ENCODE measurements at regions not wholly inside any gene's neighbourhood (a gene's known extent, or its start where the extent isn't known, plus 50 kb on each side); places are given as distances from the start of the nearest gene placed in this dataset.
A peak's percentile ranks its signal among the peaks of the same experiment; 100 is the strongest.
"Not testable (repeated sequence)": the region's sequence is repeated elsewhere in the genome, so short reads cannot be mapped to it uniquely, and the experiment has no call there.

DNA sequence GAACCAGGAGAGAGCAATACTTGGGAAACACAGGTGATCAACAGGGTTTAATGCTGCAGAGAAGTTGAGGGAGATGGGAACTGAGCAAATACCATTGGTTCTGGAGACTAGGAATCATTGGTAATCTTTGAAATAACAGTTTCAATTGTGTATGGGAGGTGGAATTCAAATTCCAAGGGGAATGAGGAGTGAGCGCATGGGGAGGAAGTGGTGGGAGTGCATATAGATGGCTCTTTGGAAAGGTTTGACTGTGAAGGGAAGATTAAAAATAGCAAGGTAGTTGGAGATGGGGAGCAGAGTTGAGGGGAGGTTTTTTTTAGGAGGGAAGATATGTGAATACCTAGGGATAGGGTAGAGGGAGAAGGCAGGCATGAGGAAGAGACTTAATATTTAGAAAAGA, 51.1 kb upstream of the ROPN1 start:
- DNase-seq (no peak), ATAC-seq (ENCODE audit: low read depth) (no peak)
- Mint-ChIP-seq H3K27me3 (peaks cover 6% of the 10 kb centered on the region), H3K27ac (no peak overlapping the region), H3K4me1 (no peaks in the 10 kb centered on the region), H3K36me3 (no peaks in the 10 kb centered on the region), H3K4me3 (no peak overlapping the region), H3K9me3 (no peaks in the 10 kb centered on the region)
- POLR2A ChIA-PET: no interaction called here

DNA sequence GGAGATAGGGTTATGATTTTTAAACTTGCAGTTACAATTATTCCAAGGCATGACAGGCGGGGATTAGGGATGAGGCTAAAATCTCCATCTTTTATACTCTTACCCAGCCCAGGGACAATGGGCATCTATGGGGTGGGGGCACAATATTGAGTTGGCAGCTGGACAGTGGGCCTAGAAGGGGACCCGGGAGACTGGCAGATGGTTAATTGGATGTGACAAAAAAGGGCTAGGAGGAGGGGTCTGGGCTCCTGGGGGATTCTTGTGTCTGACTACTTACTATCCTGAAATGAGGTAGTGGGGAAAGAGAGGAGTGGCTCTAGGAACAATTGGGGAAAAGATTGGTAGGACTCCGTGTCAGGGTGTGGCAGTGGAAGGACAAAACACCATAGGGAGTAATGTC, 53.0 kb upstream of the ROPN1 start:
- no peak overlapping the region for H3K4me3 Mint-ChIP-seq
- no peak for DNase-seq
- POLR2A ChIA-PET: no interaction called here
- ATAC-seq (ENCODE audit: low read depth): no peak
- H3K27ac Mint-ChIP-seq: no peak overlapping the region
- no peaks in the 10 kb centered on the region for H3K36me3 Mint-ChIP-seq
- H3K27me3 Mint-ChIP-seq: peaks cover 6% of the 10 kb centered on the region
- no peaks in the 10 kb centered on the region for H3K9me3 Mint-ChIP-seq
- H3K4me1 Mint-ChIP-seq: no peaks in the 10 kb centered on the region

DNA sequence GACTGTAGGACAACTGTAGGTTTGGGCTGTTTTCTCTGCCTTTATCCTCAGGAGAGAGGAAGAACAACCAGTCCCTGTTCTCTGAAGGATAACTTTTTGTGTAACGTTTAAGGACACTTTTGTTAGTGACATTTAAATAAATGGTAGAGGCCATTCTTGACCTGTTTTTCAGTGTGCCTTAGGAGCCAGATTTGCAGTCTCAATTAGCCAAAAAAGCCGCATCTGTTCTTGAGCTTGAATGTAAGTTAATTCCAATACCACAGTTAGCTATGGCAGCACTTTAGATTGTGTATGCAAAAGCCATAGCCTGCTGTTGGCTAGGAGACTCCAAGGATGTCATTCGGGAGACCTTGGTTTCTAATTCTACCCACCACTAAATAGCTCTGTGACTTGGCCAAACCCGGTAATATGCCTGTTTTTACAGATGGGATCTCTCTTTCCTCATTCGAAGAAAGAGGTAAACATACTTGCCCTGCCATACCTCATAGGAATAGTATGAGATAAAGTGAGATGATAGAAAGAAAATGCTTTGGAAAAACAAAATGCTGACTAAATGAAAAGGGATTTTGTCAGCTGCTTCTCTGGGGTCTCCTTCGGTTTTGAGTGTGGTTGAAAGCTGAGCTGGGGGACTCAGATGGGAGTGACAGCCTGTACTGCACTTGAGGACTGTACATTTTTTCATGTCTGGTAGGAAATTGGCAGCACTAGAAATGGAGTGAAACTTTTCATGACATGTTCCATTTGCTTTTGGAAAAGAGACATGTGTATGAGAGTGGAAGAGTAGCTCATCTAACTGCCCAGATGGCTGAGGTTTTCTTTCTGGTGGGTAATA, 57.3 kb upstream of the ROPN1 start:
- Mint-ChIP-seq H3K36me3 (no peaks in the 10 kb centered on the region), H3K9me3 (no peaks in the 10 kb centered on the region), H3K4me1 (peaks cover 2% of the 10 kb centered on the region), H3K27ac (no peak overlapping the region), H3K27me3 (peaks cover 20% of the 10 kb centered on the region), H3K4me3 (no peak overlapping the region)
- POLR2A ChIA-PET: no interaction called here
- DNase-seq (no peak), ATAC-seq (ENCODE audit: low read depth) (no peak)

GRCh38 chr3:124051636-124052035, 59.7 kb upstream of the ROPN1 start:
- ATAC-seq (ENCODE audit: low read depth) (no peak), DNase-seq (no peak)
- Mint-ChIP-seq H3K27me3 (peaks cover 22% of the 10 kb centered on the region), H3K9me3 (no peaks in the 10 kb centered on the region), H3K36me3 (no peaks in the 10 kb centered on the region), H3K27ac (no peak overlapping the region), H3K4me1 (peaks cover 2% of the 10 kb centered on the region), H3K4me3 (no peak overlapping the region)
- POLR2A ChIA-PET: no interaction called here

GRCh38 chr3:124053871-124054270, 61.9 kb upstream of the ROPN1 start:
- DNase-seq (no peak), ATAC-seq (ENCODE audit: low read depth) (peak; percentile 60)
- H3K4me3 Mint-ChIP-seq: no peak overlapping the region
- POLR2A ChIA-PET: no interaction called here
- no peaks in the 10 kb centered on the region for H3K9me3 Mint-ChIP-seq
- H3K27ac Mint-ChIP-seq: no peak overlapping the region
- peaks cover 37% of the 10 kb centered on the region for H3K27me3 Mint-ChIP-seq
- H3K36me3 Mint-ChIP-seq: no peaks in the 10 kb centered on the region
- peaks cover 2% of the 10 kb centered on the region for H3K4me1 Mint-ChIP-seq

DNA sequence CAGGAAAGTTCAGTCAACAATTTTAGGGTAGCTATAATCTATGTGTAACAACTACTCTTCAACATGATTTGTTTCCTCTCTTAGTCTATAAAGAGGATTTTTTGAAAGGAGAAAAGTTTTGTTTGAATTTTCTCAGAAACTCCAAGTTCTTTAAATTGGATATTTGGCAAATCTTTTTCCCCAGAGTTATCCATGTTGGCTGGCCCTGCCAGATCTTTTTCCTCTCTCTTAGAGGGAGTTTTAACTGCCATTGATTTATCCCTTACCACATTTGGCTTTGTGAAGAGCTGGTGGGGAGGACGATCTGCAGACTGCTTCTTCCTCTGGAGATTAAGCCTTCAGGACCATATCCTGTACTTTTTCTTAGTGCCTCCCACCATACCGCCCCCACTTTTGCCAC, 64.9 kb upstream of the ROPN1 start:
- Mint-ChIP-seq H3K4me1 (peaks cover 2% of the 10 kb centered on the region), H3K27me3 (peaks cover 31% of the 10 kb centered on the region), H3K36me3 (no peaks in the 10 kb centered on the region), H3K9me3 (no peaks in the 10 kb centered on the region), H3K27ac (no peak overlapping the region), H3K4me3 (no peak overlapping the region)
- DNase-seq (no peak), ATAC-seq (ENCODE audit: low read depth) (no peak)
- POLR2A ChIA-PET: no interaction called here

- POLR2A ChIA-PET: no interaction called here
- Mint-ChIP-seq H3K4me3 (no peak overlapping the region), H3K36me3 (no peaks in the 10 kb centered on the region), H3K4me1 (peaks cover 2% of the 10 kb centered on the region), H3K9me3 (no peaks in the 10 kb centered on the region), H3K27ac (no peak overlapping the region), H3K27me3 (peaks cover 31% of the 10 kb centered on the region)
- DNase-seq (no peak), ATAC-seq (ENCODE audit: low read depth) (no peak)
Observed at GRCh38 chr3:124057420-124057819, 65.5 kb upstream of the ROPN1 start.

GRCh38 chr3:124059580-124059979, 67.7 kb upstream of the ROPN1 start:
- Mint-ChIP-seq H3K4me3 (no peak overlapping the region), H3K36me3 (no peaks in the 10 kb centered on the region), H3K9me3 (no peaks in the 10 kb centered on the region), H3K4me1 (no peaks in the 10 kb centered on the region), H3K27ac (no peak overlapping the region), H3K27me3 (peaks cover 23% of the 10 kb centered on the region)
- POLR2A ChIA-PET: no interaction called here
- no peak for ATAC-seq (ENCODE audit: low read depth)
- DNase-seq: no peak

DNA sequence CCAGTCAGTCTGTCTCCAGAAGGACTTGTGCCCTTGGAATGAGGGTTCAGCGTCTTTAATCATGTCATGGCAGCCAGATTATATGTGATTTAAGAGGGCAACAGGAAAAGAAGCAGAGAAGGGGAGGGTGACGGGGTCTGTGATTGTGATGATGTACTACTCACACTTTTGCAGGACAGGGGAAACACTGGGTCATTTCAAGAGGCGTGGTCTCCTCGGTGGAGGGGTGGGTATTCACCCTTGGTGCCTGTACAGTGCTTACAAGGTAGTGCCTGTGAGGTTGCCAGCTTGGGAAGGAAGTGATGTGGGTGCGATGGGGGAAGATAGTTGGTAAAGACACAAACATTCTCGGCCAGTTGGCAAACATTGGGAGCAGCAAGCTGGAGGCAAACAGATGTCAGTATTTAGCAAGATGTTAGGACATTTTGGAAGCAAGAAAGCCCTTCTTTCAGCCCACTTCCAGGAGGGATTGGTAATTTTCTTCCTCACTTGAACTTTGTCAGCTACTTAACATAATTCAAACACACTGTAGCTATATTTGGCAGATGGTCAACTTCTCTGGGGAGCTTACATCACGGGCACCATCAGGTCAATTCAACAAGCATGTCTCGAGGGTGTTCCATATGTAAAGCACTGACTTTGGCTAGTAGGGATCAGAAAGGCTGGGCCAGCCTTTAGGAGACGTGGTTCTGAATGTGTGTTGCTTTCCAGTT, 71.4 kb upstream of the ROPN1 start:
- Mint-ChIP-seq H3K27me3 (peaks cover 16% of the 10 kb centered on the region), H3K4me1 (no peaks in the 10 kb centered on the region), H3K27ac (no peak overlapping the region), H3K36me3 (no peaks in the 10 kb centered on the region), H3K4me3 (no peak overlapping the region), H3K9me3 (no peaks in the 10 kb centered on the region)
- POLR2A ChIA-PET: no interaction called here
- DNase-seq (no peak), ATAC-seq (ENCODE audit: low read depth) (no peak)

- H3K27me3 Mint-ChIP-seq: peaks cover 17% of the 10 kb centered on the region
- H3K4me3 Mint-ChIP-seq: no peak overlapping the region
- no peaks in the 10 kb centered on the region for H3K4me1 Mint-ChIP-seq
- H3K9me3 Mint-ChIP-seq: no peaks in the 10 kb centered on the region
- POLR2A ChIA-PET: no interaction called here
- DNase-seq (no peak), ATAC-seq (ENCODE audit: low read depth) (no peak)
- no peak overlapping the region for H3K27ac Mint-ChIP-seq
- no peaks in the 10 kb centered on the region for H3K36me3 Mint-ChIP-seq
Observed at GRCh38 chr3:124064050-124064449, 72.1 kb upstream of the ROPN1 start.

GRCh38 chr3:124066543-124066942, 74.6 kb upstream of the ROPN1 start:
- H3K4me3 Mint-ChIP-seq; H3K9me3 Mint-ChIP-seq; ATAC-seq (ENCODE audit: low read depth); H3K27ac Mint-ChIP-seq; DNase-seq; H3K4me1 Mint-ChIP-seq; H3K36me3 Mint-ChIP-seq: not testable (repeated sequence)
- peaks cover 25% of the 10 kb centered on the region for H3K27me3 Mint-ChIP-seq
- POLR2A ChIA-PET: interaction anchor here (0.5 kb wide), 1 partner anchor 138 kb away, joined by 3 read pairs; no protein-coding TSS in a partner anchor

DNA sequence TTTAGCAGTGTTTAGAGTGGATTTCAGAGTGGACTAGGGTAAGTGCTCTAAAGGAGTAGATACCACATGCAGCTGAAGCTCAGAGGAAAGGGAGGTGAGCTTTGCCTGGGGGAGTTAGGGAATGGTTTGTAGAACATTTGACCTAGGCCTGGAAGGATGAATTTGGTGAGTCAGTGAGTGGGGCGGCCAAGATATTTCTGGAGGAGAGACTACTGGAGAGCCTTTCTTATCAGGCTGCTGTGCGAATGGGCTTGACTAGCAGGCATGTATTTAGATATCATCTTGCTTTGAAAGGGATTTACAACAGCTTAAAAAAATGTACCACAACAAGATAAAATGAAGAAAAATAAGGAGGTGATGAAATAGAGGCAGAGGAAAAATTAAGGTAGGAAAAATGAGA, 77.8 kb upstream of the ROPN1 start:
- ATAC-seq (ENCODE audit: low read depth); H3K4me1 Mint-ChIP-seq; POLR2A ChIA-PET; DNase-seq; H3K4me3 Mint-ChIP-seq; H3K27ac Mint-ChIP-seq; H3K36me3 Mint-ChIP-seq; H3K9me3 Mint-ChIP-seq: not testable (repeated sequence)
- H3K27me3 Mint-ChIP-seq: peaks cover 25% of the 10 kb centered on the region

DNA sequence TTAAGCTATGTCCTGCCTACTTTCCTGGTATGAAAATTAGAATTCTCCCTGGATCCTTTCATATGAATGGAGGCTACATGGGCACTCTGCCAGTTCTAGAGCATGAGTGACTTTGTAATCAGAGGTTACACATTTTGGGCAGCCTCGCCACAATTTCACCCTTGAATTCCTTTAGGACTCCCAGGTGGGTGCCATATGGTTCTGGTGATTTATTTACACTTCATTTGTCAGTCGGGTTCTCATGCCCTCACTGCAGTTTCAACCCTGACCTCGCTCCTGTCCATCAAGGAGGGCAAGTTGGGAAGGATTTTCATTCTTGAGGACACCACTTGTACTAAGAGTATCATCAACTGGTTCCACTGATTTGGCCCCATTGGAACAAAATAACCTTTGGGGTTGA, 83.2 kb upstream of the ROPN1 start:
- DNase-seq; H3K9me3 Mint-ChIP-seq; ATAC-seq (ENCODE audit: low read depth); H3K4me1 Mint-ChIP-seq; POLR2A ChIA-PET; H3K27ac Mint-ChIP-seq; H3K4me3 Mint-ChIP-seq; H3K36me3 Mint-ChIP-seq: not testable (repeated sequence)
- peaks cover 16% of the 10 kb centered on the region for H3K27me3 Mint-ChIP-seq

DNA sequence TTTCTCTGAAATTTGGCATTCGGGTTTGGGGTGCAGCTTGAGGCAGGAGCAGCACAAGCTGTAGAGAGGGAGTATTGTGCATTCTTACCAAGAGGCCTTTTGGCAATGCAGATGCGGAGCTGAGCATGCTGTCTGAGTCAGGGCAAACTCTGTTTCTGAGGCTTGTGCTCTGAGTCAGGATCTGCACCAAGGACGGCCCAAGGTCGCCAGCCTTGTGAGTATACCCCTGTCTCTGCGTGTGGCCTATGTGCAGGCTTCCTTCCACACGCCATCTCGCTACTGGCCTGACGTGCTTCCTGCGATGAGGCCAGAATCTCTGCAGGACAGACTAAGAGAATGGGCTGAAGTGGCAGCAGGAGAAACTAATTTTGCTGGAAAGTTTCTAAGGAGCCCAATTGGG, 83.8 kb upstream of the ROPN1 start:
- ATAC-seq (ENCODE audit: low read depth) (no peak), DNase-seq (no peak)
- Mint-ChIP-seq H3K36me3 (no peaks in the 10 kb centered on the region), H3K4me1 (no peaks in the 10 kb centered on the region), H3K4me3 (no peak overlapping the region), H3K9me3 (no peaks in the 10 kb centered on the region), H3K27ac (no peak overlapping the region), H3K27me3 (peaks cover 14% of the 10 kb centered on the region)
- POLR2A ChIA-PET: no interaction called here
